HFFc6 (cell line): ENCODE measurements at regions not wholly inside any gene's neighbourhood (a gene's known extent, or its start where the extent isn't known, plus 50 kb on each side); places are given as distances from the start of the nearest gene placed in this dataset.
A peak's percentile ranks its signal among the peaks of the same experiment; 100 is the strongest.
"Not testable (repeated sequence)": the region's sequence is repeated elsewhere in the genome, so short reads cannot be mapped to it uniquely, and the experiment has no call there.

Source experiments
- DNase-seq: peaks from one replicate; pipeline ENCODE4 v3.0.0-alpha.2; 2018
- H3K27ac Mint-ChIP-seq: 2 replicates; pipeline ENCODE4 v1.8.0; 2020; ENCODE audit warnings: mild to moderate bottlenecking, mixed read lengths
- H3K27me3 Mint-ChIP-seq: 2 replicates; pipeline ENCODE4 v1.8.0; 2021; ENCODE audit warnings: mild to moderate bottlenecking, moderate library complexity, mixed read lengths; ENCODE audit not compliant: insufficient read depth
- H3K36me3 Mint-ChIP-seq: 2 replicates; pipeline ENCODE4 v1.8.0; 2021; ENCODE audit warnings: low read depth, mixed read lengths
- H3K4me1 Mint-ChIP-seq: 2 replicates; pipeline ENCODE4 v1.8.0; 2020; ENCODE audit warnings: low read depth, mixed read lengths
- H3K4me3 Mint-ChIP-seq: 2 replicates; pipeline ENCODE4 v1.8.0; 2020; ENCODE audit warnings: mild to moderate bottlenecking, moderate library complexity, mixed read lengths
- H3K9me3 Mint-ChIP-seq: 2 replicates; pipeline ENCODE4 v1.8.0; 2020; ENCODE audit warnings: mild to moderate bottlenecking, mixed read lengths
- TF ChIP-seq, protein P1 (sequence below): fragments of 200-600 bp; sonication (generic); IDR thresholded peaks from 2 replicates; pipeline ENCODE4 v1.5.0; 2021; ENCODE audit warnings: antibody characterized with exemption, mild to moderate bottlenecking

DNA sequence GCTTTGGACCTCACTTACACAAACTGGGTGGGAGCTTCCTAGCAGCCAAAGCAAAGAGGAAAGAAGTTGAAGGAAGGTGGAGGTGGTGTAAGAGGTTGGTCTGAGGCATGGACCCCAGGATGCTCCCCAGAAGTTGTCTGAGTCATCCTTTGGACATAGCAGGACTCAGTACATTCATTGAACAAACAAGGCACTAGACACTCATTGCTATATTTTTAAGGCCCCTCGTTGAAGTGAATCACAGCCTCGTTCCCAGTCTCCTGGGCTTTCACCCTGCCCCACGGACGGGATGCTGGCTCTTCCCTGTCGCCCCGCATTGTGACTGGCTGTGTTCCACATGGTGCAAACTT lies 95.9 kb upstream of the FGF3 start:
- Mint-ChIP-seq H3K4me1 (peaks cover 13% of the 10 kb centered on the region), H3K36me3 (no peaks in the 10 kb centered on the region), H3K4me3 (peak overlapping the region; percentile 73), H3K9me3 (no peaks in the 10 kb centered on the region; the same call in 1 of the 2 replicates), H3K27me3 (peaks cover 12% of the 10 kb centered on the region), H3K27ac (peak overlapping the region; percentile 95)
- peak; percentile 37 for DNase-seq
- TF ChIP-seq, protein P1, sequence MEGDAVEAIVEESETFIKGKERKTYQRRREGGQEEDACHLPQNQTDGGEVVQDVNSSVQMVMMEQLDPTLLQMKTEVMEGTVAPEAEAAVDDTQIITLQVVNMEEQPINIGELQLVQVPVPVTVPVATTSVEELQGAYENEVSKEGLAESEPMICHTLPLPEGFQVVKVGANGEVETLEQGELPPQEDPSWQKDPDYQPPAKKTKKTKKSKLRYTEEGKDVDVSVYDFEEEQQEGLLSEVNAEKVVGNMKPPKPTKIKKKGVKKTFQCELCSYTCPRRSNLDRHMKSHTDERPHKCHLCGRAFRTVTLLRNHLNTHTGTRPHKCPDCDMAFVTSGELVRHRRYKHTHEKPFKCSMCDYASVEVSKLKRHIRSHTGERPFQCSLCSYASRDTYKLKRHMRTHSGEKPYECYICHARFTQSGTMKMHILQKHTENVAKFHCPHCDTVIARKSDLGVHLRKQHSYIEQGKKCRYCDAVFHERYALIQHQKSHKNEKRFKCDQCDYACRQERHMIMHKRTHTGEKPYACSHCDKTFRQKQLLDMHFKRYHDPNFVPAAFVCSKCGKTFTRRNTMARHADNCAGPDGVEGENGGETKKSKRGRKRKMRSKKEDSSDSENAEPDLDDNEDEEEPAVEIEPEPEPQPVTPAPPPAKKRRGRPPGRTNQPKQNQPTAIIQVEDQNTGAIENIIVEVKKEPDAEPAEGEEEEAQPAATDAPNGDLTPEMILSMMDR = no peak

DNA sequence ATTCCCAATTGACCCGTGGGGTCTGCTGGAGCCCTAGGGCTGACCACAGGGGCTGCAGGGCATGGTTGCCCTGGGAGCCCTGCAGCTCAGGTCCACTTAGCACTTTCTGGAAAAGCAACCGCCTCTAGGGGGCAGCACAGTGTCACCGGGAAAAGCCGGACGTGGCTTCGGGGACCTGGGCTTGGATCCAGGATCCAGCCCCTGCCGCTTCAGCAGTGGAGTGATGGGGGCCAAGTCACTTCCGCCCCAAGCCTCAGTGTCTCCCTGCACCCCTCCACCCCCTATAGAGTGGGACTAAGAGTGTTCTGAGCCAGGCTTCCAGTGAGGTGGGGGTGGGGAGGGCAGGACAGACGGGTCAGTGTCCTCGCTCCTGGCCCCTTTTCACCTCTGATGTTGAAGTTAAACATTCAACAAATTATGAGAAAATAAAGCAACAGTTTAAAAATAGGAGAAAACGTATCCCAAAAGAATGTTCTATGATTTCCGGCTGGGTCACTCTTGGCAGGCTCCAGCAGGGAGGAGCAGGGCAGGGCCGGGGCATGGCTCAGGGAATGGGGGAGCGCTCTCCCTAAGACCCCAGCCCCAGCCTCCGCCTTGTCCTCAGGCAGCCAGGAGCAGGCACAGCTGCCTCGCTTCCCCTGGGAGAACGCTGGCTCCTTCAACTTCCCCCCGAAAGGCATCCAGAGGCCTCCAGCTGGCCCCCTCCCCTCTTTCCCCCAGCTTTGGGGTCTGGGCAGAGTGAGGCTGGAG lies 96.5 kb upstream of the FGF3 start:
- TF ChIP-seq, protein P1 = peak; percentile 97
- Mint-ChIP-seq H3K9me3 (no peaks in the 10 kb centered on the region; the same call in 1 of the 2 replicates), H3K27me3 (peaks cover 12% of the 10 kb centered on the region), H3K36me3 (no peaks in the 10 kb centered on the region), H3K27ac (peak overlapping the region; percentile 95), H3K4me1 (peaks cover 13% of the 10 kb centered on the region), H3K4me3 (peak overlapping the region; percentile 73)
- DNase-seq = peak; percentile 55

DNA sequence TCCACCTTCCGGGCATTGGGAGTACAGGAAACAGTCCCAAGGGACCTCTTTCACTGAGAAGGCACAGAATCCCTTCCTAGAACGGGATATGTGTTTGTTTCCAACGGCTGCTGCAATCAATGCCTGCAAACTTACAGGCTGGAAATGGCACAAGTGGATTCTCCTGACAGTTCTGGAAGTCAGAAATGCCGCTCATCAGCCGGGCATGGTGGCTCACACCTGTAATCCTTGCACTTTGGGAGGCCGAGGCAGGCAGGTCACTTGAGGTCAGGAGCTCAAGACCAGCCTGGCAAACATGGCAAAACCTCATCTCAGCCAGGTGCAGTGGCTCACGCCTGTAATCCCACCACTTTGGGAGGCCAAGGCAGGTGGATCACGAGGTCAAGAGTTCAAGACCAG lies 97.0 kb upstream of the FGF3 start:
- not testable (repeated sequence) for H3K36me3 Mint-ChIP-seq
- peaks cover 13% of the 10 kb centered on the region for H3K27me3 Mint-ChIP-seq

DNA sequence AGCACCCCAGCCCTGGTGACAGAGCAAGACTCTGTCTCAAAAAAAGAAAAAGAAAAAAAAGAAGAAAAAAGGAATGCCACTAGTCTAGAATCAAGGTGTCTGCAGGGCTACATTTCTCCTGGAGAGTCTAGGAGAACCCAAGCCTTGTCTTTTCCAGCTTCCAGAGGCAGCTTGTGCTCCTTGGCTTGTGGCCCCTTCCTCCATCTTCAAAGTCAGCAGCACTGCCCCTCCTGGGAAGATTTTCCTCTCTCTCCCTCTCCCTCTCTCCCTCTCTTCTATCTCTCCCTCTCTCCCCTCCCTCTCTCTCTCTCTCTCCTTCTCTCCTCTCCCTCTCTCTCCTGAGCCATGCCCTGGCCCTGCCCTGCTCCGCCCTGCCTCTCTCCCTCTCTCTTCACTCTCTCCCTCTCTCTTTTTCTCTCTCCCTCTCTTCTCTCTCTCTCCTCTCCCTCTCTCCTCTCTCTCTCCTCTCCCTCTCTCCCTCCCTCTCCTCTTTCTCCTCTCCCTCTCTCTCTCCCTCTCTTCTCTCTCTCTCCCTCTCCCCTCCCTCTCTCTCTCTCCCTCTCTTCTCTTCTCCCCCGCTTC lies 97.7 kb upstream of the FGF3 start:
- no peak for DNase-seq
- H3K4me3 Mint-ChIP-seq = no peak overlapping the region
- H3K27me3 Mint-ChIP-seq = peaks cover 20% of the 10 kb centered on the region
- H3K36me3 Mint-ChIP-seq = no peaks in the 10 kb centered on the region
- TF ChIP-seq, protein P1 = no peak
- no peaks in the 10 kb centered on the region; the same call in 1 of the 2 replicates for H3K9me3 Mint-ChIP-seq
- no peak overlapping the region for H3K27ac Mint-ChIP-seq
- H3K4me1 Mint-ChIP-seq = peaks cover 13% of the 10 kb centered on the region

More for the DNA sequence above, 97.0 kb upstream of the FGF3 start:
- not testable (repeated sequence) for H3K4me3 Mint-ChIP-seq, H3K9me3 Mint-ChIP-seq, DNase-seq, H3K27ac Mint-ChIP-seq
- peaks cover 13% of the 10 kb centered on the region for H3K4me1 Mint-ChIP-seq

DNA sequence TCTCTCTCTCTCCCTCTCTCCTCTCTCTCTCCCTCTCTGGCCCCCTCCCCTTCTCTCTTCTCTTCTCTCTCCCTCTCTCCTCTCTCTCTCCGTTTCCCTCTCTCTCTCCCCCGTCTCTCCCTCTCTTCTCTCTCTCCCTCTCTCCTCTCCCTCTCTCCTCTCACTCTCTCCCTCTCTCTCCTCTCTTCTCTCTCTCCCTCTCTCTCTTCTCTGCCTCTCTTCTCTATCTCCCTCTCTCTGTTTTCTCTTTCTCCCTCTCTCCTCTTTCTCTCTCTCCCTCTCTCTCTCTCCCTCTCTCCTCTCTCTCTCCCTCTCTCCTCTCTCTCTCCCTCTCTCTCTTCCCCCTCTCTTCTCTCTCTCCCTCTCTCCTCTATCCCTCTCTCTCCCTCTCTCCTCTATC lies 98.3 kb upstream of the FGF3 start:
- no peak overlapping the region for H3K27ac Mint-ChIP-seq
- H3K9me3 Mint-ChIP-seq = no peaks in the 10 kb centered on the region; the same call in 1 of the 2 replicates
- no peak overlapping the region for H3K4me3 Mint-ChIP-seq
- H3K4me1 Mint-ChIP-seq = peaks cover 13% of the 10 kb centered on the region
- TF ChIP-seq, protein P1 = no peak
- H3K36me3 Mint-ChIP-seq = no peaks in the 10 kb centered on the region
- no peak for DNase-seq
- peaks cover 21% of the 10 kb centered on the region for H3K27me3 Mint-ChIP-seq

DNA sequence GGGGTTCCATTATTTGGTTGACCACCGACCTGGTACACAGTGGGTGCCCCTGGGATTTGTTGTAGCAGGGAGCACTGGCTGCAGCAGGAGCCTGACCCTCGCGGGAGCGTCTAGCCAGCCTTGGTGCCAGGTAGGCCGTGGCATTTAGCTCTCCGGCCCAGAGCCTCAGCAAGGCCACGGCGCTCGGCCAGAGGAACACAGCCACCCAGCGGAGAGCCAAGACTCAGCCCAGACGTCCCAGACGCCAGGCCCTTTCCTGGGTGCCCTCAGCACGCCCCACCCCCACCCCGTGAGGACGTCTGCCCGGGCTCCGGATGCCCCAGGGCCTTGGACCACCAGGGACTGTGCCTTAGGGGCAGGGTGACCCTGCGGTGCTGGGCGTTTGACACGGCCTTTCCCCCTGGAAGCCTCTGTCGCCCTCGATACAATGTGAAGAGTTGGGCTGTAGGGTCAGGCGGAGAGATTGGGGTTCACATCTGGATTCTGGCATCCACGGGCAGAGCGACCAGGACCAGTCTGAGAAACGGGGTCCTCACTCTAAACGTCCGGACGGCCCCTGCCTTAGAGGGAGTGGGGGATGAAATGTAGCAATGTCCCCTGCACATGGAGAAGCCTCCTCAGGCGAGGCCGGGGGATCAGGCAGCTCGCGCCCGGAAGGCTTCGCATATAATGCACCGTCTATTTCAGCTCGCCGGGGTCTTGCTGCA lies 99.2 kb upstream of the FGF3 start:
- peaks cover 27% of the 10 kb centered on the region for H3K27me3 Mint-ChIP-seq
- peaks cover 13% of the 10 kb centered on the region for H3K4me1 Mint-ChIP-seq
- no peaks in the 10 kb centered on the region; the same call in 1 of the 2 replicates for H3K9me3 Mint-ChIP-seq
- DNase-seq = no peak
- no peak overlapping the region for H3K4me3 Mint-ChIP-seq
- TF ChIP-seq, protein P1 = no peak
- no peak overlapping the region for H3K27ac Mint-ChIP-seq
- H3K36me3 Mint-ChIP-seq = no peaks in the 10 kb centered on the region
